ENCODE measurements at regions not wholly inside any gene's neighbourhood (a gene's known extent, or its start where the extent isn't known, plus 50 kb on each side); places are given as distances from the start of the nearest gene placed in this dataset.
"Not testable (repeated sequence)": the region's sequence is repeated elsewhere in the genome, so short reads cannot be mapped to it uniquely, and the experiment has no call there.

GRCh38 chrY:9118704-9119103 lies 218.6 kb upstream of the TSPY4 start:
- Histone ChIP-seq H3K36me3 (ENCODE audit: control insufficient read depth in 3 of 3, insufficient read depth in 2 of 3, low read depth in 1 of 3, low read length in 3 of 3) (no peaks in the 10 kb centered on the region), H3K9me3 (ENCODE audit: control insufficient read depth in 2 of 2, insufficient read depth in 1 of 2, low read depth in 1 of 2, low read length in 1 of 2) (no peaks in the 10 kb centered on the region), H3K27me3 (ENCODE audit: control insufficient read depth in 3 of 3, insufficient read depth in 3 of 3, low read length in 3 of 3) (no peaks in the 10 kb centered on the region), H3K4me3 (ENCODE audit: low read depth in 1 of 3, low read length in 3 of 3) (no peak overlapping the region), H3K27ac (ENCODE audit: low read depth in 1 of 3, low read length in 2 of 3) (no peak overlapping the region), H3K4me1 (ENCODE audit: control insufficient read depth in 3 of 3, insufficient read depth in 2 of 3, low read depth in 1 of 3, low read length in 2 of 3) (no peaks in the 10 kb centered on the region)
- no peak for DNase-seq
- WGBS, 3 donors: 25 to 60% methylated on average over 2 of the region's 2 CpGs; no CpG with 5 or more reads in 1 of the 3 donors
- FAIRE-seq: no peak

GRCh38 chrY:9124623-9125022 lies 212.6 kb upstream of the TSPY4 start:
- Histone ChIP-seq H3K4me1 (ENCODE audit: control insufficient read depth in 3 of 3, insufficient read depth in 2 of 3, low read depth in 1 of 3, low read length in 2 of 3) (no peaks in the 10 kb centered on the region), H3K27ac (ENCODE audit: low read depth in 1 of 3, low read length in 2 of 3) (no peak overlapping the region), H3K36me3 (ENCODE audit: control insufficient read depth in 3 of 3, insufficient read depth in 2 of 3, low read depth in 1 of 3, low read length in 3 of 3) (no peaks in the 10 kb centered on the region), H3K4me3 (ENCODE audit: low read depth in 1 of 3, low read length in 3 of 3) (no peak overlapping the region), H3K27me3 (ENCODE audit: control insufficient read depth in 3 of 3, insufficient read depth in 3 of 3, low read length in 3 of 3) (no peaks in the 10 kb centered on the region), H3K9me3 (ENCODE audit: control insufficient read depth in 2 of 2, insufficient read depth in 1 of 2, low read depth in 1 of 2, low read length in 1 of 2) (no peaks in the 10 kb centered on the region)
- no peak for DNase-seq
- no peak for FAIRE-seq
- 60 to 95% methylated on average over 7 of the region's 7 CpGs; no CpG with 5 or more reads in 1 of the 3 donors for WGBS, 3 donors

DNA sequence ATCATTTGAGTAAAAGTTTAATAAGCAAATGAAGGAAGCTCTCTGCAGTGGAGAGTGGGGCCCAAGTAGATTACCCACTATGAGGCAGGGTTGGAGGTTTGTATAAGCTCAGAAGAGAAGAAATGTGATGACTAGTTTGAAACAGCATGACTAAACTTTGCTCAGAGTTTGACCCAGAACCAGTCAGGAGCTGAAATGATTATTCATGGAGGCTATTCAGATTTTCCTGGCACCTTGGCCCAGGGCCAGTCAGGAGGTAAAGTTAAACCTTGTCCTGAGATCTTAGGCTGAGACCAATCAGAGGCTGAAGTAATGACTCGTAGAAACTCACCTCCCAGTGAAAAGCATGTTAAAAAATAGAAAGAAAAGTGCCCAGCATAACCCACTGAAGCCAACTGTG lies 210.7 kb upstream of the TSPY4 start:
- Histone ChIP-seq H3K27me3 (ENCODE audit: control insufficient read depth in 3 of 3, insufficient read depth in 3 of 3, low read length in 3 of 3) (no peaks in the 10 kb centered on the region), H3K27ac (ENCODE audit: low read depth in 1 of 3, low read length in 2 of 3) (no peak overlapping the region), H3K4me3 (ENCODE audit: low read depth in 1 of 3, low read length in 3 of 3) (no peak overlapping the region), H3K4me1 (ENCODE audit: control insufficient read depth in 3 of 3, insufficient read depth in 2 of 3, low read depth in 1 of 3, low read length in 2 of 3) (no peaks in the 10 kb centered on the region), H3K9me3 (ENCODE audit: control insufficient read depth in 2 of 2, insufficient read depth in 1 of 2, low read depth in 1 of 2, low read length in 1 of 2) (no peaks in the 10 kb centered on the region), H3K36me3 (ENCODE audit: control insufficient read depth in 3 of 3, insufficient read depth in 2 of 3, low read depth in 1 of 3, low read length in 3 of 3) (no peaks in the 10 kb centered on the region)
- FAIRE-seq: no peak
- WGBS, 3 donors: 0 to 18% methylated on average over 1 of the region's 1 CpG; no CpG with 5 or more reads in 1 of the 3 donors
- peak; percentile 12 to 87 for DNase-seq

- not testable (repeated sequence) for FAIRE-seq; DNase-seq; H3K4me3 ChIP-seq (ENCODE audit: low read depth in 1 of 3, low read length in 3 of 3); H3K9me3 ChIP-seq (ENCODE audit: control insufficient read depth in 2 of 2, insufficient read depth in 1 of 2, low read depth in 1 of 2, low read length in 1 of 2); H3K27ac ChIP-seq (ENCODE audit: low read depth in 1 of 3, low read length in 2 of 3); H3K36me3 ChIP-seq (ENCODE audit: control insufficient read depth in 3 of 3, insufficient read depth in 2 of 3, low read depth in 1 of 3, low read length in 3 of 3); H3K27me3 ChIP-seq (ENCODE audit: control insufficient read depth in 3 of 3, insufficient read depth in 3 of 3, low read length in 3 of 3); H3K4me1 ChIP-seq (ENCODE audit: control insufficient read depth in 3 of 3, insufficient read depth in 2 of 3, low read depth in 1 of 3, low read length in 2 of 3)
- WGBS, 3 donors: 67 to 84% methylated on average over 4 of the region's 4 CpGs; no CpG with 5 or more reads in 1 of the 3 donors
These were observed 193.9 kb upstream of the TSPY4 start for GRCh38 chrY:9143366-9143765.

DNA sequence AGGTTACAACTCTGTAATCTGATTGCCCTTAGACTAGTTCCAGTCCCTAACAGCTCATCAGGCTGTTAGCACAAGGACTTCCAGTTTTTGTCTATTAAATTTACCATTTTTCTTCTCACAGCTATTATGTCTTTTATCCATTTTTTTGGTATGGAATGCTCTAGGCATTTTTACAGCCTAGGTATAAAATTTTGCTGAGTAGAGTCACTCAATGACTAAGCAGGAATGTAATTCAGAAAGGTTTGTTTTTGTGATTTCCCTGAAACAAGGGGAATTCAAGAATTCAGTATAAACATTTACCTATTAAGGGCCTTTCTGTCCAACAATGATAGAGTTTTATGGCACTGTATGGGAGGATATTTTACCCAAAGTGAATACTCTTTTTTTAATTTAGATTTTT lies 182.7 kb upstream of the TSPY4 start:
- H3K9me3 ChIP-seq (ENCODE audit: control insufficient read depth in 2 of 2, insufficient read depth in 1 of 2, low read depth in 1 of 2, low read length in 1 of 2); H3K27ac ChIP-seq (ENCODE audit: low read depth in 1 of 3, low read length in 2 of 3); H3K36me3 ChIP-seq (ENCODE audit: control insufficient read depth in 3 of 3, insufficient read depth in 2 of 3, low read depth in 1 of 3, low read length in 3 of 3); FAIRE-seq; H3K4me1 ChIP-seq (ENCODE audit: control insufficient read depth in 3 of 3, insufficient read depth in 2 of 3, low read depth in 1 of 3, low read length in 2 of 3); DNase-seq; H3K27me3 ChIP-seq (ENCODE audit: control insufficient read depth in 3 of 3, insufficient read depth in 3 of 3, low read length in 3 of 3); H3K4me3 ChIP-seq (ENCODE audit: low read depth in 1 of 3, low read length in 3 of 3): not testable (repeated sequence)

DNA sequence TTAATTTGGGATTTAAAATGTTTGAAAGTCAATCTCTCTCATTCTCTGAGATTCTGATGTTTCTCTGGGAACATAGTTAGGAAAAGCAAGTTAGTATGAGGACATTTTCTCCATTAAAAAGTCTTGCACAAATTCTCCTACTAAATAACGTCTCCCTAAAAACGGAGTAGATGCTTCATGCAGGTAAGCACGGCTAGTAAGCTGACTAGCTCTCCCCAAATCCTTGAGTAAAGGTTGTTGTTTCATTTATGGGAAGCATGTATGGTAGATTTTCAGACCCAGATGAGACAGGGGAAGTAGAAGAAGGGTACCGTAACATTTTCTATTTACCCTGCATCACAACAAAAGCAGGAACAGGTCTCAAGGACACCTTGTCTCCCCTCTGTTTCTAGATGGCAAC lies 181.5 kb upstream of the TSPY4 start:
- Histone ChIP-seq H3K4me1 (ENCODE audit: control insufficient read depth in 3 of 3, insufficient read depth in 2 of 3, low read depth in 1 of 3, low read length in 2 of 3) (no peaks in the 10 kb centered on the region), H3K4me3 (ENCODE audit: low read depth in 1 of 3, low read length in 3 of 3) (no peak overlapping the region), H3K9me3 (ENCODE audit: control insufficient read depth in 2 of 2, insufficient read depth in 1 of 2, low read depth in 1 of 2, low read length in 1 of 2) (no peaks in the 10 kb centered on the region), H3K27ac (ENCODE audit: low read depth in 1 of 3, low read length in 2 of 3) (no peak overlapping the region), H3K27me3 (ENCODE audit: control insufficient read depth in 3 of 3, insufficient read depth in 3 of 3, low read length in 3 of 3) (no peaks in the 10 kb centered on the region), H3K36me3 (ENCODE audit: control insufficient read depth in 3 of 3, insufficient read depth in 2 of 3, low read depth in 1 of 3, low read length in 3 of 3) (no peaks in the 10 kb centered on the region)
- DNase-seq (no peak), FAIRE-seq (no peak)
- 67 to 78% methylated on average over 4 of the region's 4 CpGs; no CpG with 5 or more reads in 1 of the 3 donors for WGBS, 3 donors

DNA sequence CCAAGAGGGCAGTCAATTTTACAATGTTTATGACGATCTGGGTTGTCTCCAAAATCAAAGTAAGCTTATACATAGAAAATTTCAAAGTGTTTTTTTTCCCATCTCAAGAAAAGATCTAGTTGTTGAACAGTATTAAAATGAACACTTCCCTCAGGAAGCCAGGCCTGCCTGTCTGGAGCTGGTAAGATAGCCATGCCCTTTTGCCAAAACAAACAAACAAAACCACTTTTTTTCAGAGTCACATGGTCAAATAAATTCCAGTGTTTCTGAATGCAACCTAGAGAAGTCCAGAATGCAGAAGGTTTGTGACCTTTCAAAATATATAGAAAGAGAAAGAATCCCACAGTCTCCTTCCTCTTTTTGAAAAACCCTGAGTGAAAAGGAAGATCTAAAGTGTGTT lies 178.6 kb upstream of the TSPY4 start:
- H3K4me1 ChIP-seq (ENCODE audit: control insufficient read depth in 3 of 3, insufficient read depth in 2 of 3, low read depth in 1 of 3, low read length in 2 of 3): no peaks in the 10 kb centered on the region
- no peaks in the 10 kb centered on the region for H3K36me3 ChIP-seq (ENCODE audit: control insufficient read depth in 3 of 3, insufficient read depth in 2 of 3, low read depth in 1 of 3, low read length in 3 of 3)
- no peaks in the 10 kb centered on the region for H3K9me3 ChIP-seq (ENCODE audit: control insufficient read depth in 2 of 2, insufficient read depth in 1 of 2, low read depth in 1 of 2, low read length in 1 of 2)
- H3K27me3 ChIP-seq (ENCODE audit: control insufficient read depth in 3 of 3, insufficient read depth in 3 of 3, low read length in 3 of 3): no peaks in the 10 kb centered on the region
- H3K27ac ChIP-seq (ENCODE audit: low read depth in 1 of 3, low read length in 2 of 3): no peak overlapping the region
- DNase-seq: no peak
- no peak for FAIRE-seq
- 16 to 77% methylated on average over 1 of the region's 1 CpG; no CpG with 5 or more reads in 1 of the 3 donors for WGBS, 3 donors
- H3K4me3 ChIP-seq (ENCODE audit: low read depth in 1 of 3, low read length in 3 of 3): no peak overlapping the region

- H3K9me3 ChIP-seq (ENCODE audit: control insufficient read depth in 2 of 2, insufficient read depth in 1 of 2, low read depth in 1 of 2, low read length in 1 of 2); H3K27ac ChIP-seq (ENCODE audit: low read depth in 1 of 3, low read length in 2 of 3); H3K36me3 ChIP-seq (ENCODE audit: control insufficient read depth in 3 of 3, insufficient read depth in 2 of 3, low read depth in 1 of 3, low read length in 3 of 3); H3K27me3 ChIP-seq (ENCODE audit: control insufficient read depth in 3 of 3, insufficient read depth in 3 of 3, low read length in 3 of 3); H3K4me1 ChIP-seq (ENCODE audit: control insufficient read depth in 3 of 3, insufficient read depth in 2 of 3, low read depth in 1 of 3, low read length in 2 of 3); DNase-seq; H3K4me3 ChIP-seq (ENCODE audit: low read depth in 1 of 3, low read length in 3 of 3); FAIRE-seq: not testable (repeated sequence)
- WGBS, 3 donors: 94 to 97% methylated on average over 3 of the region's 3 CpGs; no CpG with 5 or more reads in 1 of the 3 donors
These were observed 176.9 kb upstream of the TSPY4 start for GRCh38 chrY:9160331-9160730.

- H3K27ac ChIP-seq (ENCODE audit: low read depth in 1 of 3, low read length in 2 of 3); H3K4me1 ChIP-seq (ENCODE audit: control insufficient read depth in 3 of 3, insufficient read depth in 2 of 3, low read depth in 1 of 3, low read length in 2 of 3); H3K27me3 ChIP-seq (ENCODE audit: control insufficient read depth in 3 of 3, insufficient read depth in 3 of 3, low read length in 3 of 3); H3K4me3 ChIP-seq (ENCODE audit: low read depth in 1 of 3, low read length in 3 of 3); H3K36me3 ChIP-seq (ENCODE audit: control insufficient read depth in 3 of 3, insufficient read depth in 2 of 3, low read depth in 1 of 3, low read length in 3 of 3); H3K9me3 ChIP-seq (ENCODE audit: control insufficient read depth in 2 of 2, insufficient read depth in 1 of 2, low read depth in 1 of 2, low read length in 1 of 2); FAIRE-seq: not testable (repeated sequence)
- DNase-seq: peak in 1 of 2 donors; percentile 4
- WGBS, 3 donors: 44 to 50% methylated on average over 3 of the region's 3 CpGs; no CpG with 5 or more reads in 1 of the 3 donors
These were observed 176.3 kb upstream of the TSPY4 start for GRCh38 chrY:9160976-9161375.

All from small intestine (tissue), 7 donors.